GM13976 (cell line): ENCODE measurements at regions not wholly inside any gene's neighbourhood (a gene's known extent, or its start where the extent isn't known, plus 50 kb on each side); places are given as distances from the start of the nearest gene placed in this dataset.

ENCODE experiments used
- DNase-seq: peaks from one replicate; pipeline ENCODE4 v3.0.0; 2012; ENCODE audit warnings: low spot score
- in situ Hi-C: fragments of 300-500 bp; cut with MboI; formaldehyde crosslinking; loops from one replicate; pipeline ENCODE4 v1.12.0; 2022; ENCODE audit warnings: low sequenced_read_pairs, mixed read lengths, inconsistent platforms; ENCODE audit not compliant: unreplicated experiment
- TF ChIP-seq, protein P1 (sequence below): IDR thresholded peaks from 2 replicates; pipeline ENCODE4 v1.5.1; 2012; ENCODE audit warnings: borderline replicate concordance, mild to moderate bottlenecking; ENCODE audit not compliant: insufficient read depth; ENCODE audit errors: extremely low read depth, missing control alignments, control extremely low read depth

DNA sequence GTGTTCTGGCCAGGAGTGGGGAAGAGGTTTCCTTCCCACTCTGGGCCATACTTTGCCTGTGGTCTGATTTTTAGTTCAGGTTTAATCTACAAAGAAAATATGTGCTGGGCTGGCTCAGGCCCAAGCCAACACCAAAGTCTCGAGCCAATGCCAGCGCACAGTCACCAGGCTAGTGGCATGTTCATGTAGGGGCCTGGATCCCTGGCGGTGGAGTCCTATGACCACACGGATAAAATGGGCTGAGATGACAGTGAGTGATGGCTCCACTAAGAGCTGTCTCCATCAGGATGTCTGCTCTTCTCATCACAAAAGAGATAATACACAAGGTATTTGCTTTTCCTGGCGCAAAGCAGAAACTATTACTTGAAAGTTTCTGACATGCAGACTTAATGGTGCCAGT lies 92.9 kb upstream of the PTPN3 start:
- TF ChIP-seq, protein P1, sequence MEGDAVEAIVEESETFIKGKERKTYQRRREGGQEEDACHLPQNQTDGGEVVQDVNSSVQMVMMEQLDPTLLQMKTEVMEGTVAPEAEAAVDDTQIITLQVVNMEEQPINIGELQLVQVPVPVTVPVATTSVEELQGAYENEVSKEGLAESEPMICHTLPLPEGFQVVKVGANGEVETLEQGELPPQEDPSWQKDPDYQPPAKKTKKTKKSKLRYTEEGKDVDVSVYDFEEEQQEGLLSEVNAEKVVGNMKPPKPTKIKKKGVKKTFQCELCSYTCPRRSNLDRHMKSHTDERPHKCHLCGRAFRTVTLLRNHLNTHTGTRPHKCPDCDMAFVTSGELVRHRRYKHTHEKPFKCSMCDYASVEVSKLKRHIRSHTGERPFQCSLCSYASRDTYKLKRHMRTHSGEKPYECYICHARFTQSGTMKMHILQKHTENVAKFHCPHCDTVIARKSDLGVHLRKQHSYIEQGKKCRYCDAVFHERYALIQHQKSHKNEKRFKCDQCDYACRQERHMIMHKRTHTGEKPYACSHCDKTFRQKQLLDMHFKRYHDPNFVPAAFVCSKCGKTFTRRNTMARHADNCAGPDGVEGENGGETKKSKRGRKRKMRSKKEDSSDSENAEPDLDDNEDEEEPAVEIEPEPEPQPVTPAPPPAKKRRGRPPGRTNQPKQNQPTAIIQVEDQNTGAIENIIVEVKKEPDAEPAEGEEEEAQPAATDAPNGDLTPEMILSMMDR: no peak
- in situ Hi-C loops: loop anchor here (25.0 kb wide), 1 partner anchor 596 kb away; no protein-coding TSS in a partner anchor
- no peak for DNase-seq

DNA sequence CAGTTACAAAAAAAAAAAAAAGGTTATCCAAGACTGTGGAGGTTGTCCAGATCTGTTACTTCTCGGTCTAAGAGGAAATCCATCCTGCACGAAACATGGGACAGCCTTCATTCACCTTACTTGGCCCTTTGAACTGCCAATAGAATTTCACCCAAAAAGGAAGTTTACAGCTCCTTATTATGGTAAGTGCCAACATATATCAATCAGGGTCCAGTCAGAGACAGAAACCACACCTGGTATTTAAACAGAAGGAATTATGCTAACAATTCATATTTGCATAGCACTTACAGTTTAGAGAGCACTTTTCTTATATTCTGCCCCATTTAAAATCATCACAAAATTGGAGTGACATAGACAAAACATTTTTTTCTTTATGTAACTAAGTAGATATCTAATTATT lies 93.6 kb upstream of the PTPN3 start:
- in situ Hi-C loops: loop anchor here (25.0 kb wide), 1 partner anchor 596 kb away; no protein-coding TSS in a partner anchor
- no peak for DNase-seq
- TF ChIP-seq, protein P1: no peak

DNA sequence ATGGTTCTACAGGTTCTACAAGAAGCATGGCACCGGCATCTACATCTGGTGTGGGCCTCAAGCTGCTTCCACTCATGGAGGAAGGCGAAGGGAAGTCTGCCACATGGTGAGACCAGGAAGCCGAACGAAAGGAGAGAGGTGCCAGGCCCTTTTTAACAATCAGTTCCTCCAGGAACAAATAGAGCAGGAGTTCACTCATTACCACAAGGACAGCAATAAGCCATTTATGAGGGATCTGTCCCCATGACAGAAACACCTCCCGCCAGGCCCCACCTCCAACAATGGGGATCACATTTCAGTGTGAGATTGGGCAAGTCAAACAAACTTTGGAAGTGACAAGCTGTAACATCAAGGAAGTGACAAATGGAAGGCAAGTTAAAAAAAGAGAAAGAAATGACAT lies 95.5 kb upstream of the PTPN3 start:
- in situ Hi-C loops: loop anchor here (25.0 kb wide), 1 partner anchor 594 kb away; no protein-coding TSS in a partner anchor
- TF ChIP-seq, protein P1: no peak

GRCh38 chr9:109597496-109597895 lies 99.4 kb upstream of the PTPN3 start:
- in situ Hi-C loops: loop anchor here (25.0 kb wide), 1 partner anchor 590 kb away; no protein-coding TSS in a partner anchor
- no peak for DNase-seq
- TF ChIP-seq, protein P1: no peak

More for the DNA sequence above, 95.5 kb upstream of the PTPN3 start:
- no peak for DNase-seq

GRCh38 chr9:109599131-109599530 lies 101.0 kb upstream of the PTPN3 start:
- TF ChIP-seq, protein P1: no peak
- no peak for DNase-seq
- in situ Hi-C loops: loop anchor here (25.0 kb wide), 1 partner anchor 588 kb away; no protein-coding TSS in a partner anchor

- TF ChIP-seq, protein P1: no peak
- in situ Hi-C loops: loop anchor here (25.0 kb wide), 1 partner anchor 588 kb away; no protein-coding TSS in a partner anchor
- no peak for DNase-seq
Measured at GRCh38 chr9:109599711-109600110, 101.6 kb upstream of the PTPN3 start.
